HG03025 (cell line): ENCODE measurements at regions not wholly inside any gene's neighbourhood (a gene's known extent, or its start where the extent isn't known, plus 50 kb on each side); places are given as distances from the start of the nearest gene placed in this dataset.
A peak's percentile ranks its signal among the peaks of the same experiment; 100 is the strongest.

Experiments
- ATAC-seq: cut with Tn5 transposase; IDR thresholded peaks from one replicate; pipeline ENCODE4 v1.9.1; 2021; ENCODE audit warnings: mild to moderate bottlenecking, moderate library complexity; ENCODE audit not compliant: unreplicated experiment, low FRiP score

DNA sequence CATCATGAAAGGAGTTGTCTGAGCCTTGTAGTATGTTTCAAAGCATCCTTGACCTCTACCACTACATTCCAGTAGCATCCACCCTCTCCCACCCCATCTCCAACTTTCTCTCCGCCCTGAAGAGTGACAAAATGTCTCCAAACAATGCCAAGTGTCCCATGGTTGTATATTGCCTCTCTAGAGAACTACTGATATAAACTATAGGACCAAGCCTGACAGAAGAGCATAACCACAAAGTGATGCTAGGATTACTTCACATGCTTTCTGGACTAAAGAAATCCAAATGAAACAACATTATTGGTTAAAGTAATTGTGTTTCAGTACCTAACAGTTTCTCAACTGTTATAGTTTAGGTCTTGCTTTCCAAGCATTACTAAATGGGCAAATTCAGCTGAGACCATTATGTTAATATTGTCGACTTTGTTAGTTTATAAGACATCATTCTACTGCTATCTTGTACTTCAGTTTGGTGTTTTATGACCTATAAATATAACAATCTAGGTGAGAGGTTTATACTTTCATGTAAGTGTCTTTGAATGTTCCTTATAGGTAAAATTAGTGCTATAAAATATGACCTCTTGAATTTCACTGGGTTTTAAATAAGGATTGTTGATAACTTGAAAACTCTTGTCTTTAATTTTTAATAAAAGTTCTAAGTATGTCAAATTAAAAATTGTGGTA is 117.4 kb downstream of the SUCNR1 start:
- ATAC-seq, result no peak

DNA sequence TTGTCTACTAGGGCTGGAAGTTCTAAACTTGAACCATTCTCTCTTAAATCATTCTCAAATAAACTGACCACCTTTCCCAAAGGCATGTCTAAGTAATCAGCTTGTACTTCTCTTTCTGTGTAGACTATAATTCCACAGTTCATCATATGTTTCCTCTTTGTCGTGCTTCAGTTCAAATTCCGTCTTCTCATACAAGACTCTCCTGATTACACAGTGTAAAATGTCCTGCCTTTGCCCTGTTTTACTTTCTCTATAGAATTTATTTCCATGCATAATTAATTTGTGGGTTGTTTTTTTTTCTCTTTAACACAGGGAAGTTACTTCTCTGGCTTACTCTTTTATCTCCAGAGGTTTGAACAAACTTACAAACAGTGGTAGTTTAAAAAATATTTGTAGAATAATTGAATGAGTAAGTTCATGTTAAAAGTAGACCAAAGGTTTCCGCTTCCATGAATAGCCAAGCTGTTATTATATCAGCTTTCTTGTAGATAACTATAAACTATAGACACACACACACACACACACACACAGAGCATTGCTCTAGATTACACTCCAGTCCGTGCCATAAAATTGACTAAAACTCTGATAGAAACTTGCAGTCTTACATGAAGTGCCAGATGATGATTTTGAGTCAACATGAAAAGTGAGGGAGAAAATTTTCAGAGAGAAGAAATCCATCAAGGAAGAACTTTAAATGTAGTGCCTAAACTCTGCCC is 119.0 kb downstream of the SUCNR1 start:
- ATAC-seq, result no peak

DNA sequence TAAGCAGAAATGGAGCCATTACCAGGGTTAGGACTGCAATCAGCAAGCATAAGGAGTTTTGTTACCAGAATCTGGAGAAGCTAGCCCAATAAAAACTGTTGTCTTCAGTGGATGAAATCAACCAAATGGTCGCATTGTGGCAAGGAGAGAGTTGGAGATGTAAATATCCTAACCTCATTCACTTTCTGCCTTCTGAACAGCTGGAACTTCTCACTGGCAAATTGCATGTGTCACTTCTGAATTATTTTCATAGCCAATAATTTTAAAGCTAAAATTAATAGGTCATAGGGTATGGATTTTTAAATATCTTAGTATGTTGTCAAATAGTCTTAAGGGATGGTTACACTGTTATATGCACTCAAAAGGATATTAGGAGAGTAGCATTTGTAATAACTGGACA is 121.6 kb downstream of the SUCNR1 start:
- no peak for ATAC-seq

DNA sequence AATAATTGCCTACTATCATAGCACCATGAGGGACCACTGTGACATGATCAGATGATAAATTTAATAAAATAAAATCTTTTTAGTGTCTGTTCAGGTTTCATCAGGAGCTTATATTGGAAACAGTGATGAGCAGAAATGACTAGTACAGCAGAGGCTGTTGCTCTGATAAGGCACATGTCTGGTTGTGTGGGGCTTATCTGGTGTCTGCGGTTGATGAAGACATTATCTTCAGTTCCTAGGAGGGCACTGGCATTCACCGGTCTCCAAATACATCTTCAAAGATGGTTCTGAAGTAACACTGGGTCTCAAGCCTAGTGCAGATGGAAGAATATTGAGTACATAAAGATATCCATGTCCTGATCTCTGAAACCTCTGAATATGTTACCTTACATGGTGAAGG is 125.3 kb downstream of the SUCNR1 start:
- no peak for ATAC-seq

DNA sequence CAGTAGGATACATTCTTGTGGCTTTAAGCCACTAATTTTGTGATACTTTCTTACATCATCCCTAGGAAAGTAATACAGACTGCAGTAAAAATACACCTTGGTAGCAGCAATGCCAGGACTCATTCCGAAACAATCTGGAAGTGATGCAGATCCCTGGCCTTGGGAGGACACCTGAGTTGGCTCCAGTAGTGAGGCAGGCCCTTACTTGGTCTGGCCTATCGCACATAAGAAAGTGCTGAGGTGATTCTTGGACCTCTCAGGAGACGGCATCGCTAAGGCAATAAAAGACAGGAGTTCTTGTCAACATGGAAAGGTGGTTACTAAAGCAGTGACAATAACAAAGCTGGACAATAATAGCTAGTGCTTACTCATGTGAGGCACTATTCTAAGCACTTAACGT is 126.5 kb downstream of the SUCNR1 start:
- ATAC-seq, result no peak

DNA sequence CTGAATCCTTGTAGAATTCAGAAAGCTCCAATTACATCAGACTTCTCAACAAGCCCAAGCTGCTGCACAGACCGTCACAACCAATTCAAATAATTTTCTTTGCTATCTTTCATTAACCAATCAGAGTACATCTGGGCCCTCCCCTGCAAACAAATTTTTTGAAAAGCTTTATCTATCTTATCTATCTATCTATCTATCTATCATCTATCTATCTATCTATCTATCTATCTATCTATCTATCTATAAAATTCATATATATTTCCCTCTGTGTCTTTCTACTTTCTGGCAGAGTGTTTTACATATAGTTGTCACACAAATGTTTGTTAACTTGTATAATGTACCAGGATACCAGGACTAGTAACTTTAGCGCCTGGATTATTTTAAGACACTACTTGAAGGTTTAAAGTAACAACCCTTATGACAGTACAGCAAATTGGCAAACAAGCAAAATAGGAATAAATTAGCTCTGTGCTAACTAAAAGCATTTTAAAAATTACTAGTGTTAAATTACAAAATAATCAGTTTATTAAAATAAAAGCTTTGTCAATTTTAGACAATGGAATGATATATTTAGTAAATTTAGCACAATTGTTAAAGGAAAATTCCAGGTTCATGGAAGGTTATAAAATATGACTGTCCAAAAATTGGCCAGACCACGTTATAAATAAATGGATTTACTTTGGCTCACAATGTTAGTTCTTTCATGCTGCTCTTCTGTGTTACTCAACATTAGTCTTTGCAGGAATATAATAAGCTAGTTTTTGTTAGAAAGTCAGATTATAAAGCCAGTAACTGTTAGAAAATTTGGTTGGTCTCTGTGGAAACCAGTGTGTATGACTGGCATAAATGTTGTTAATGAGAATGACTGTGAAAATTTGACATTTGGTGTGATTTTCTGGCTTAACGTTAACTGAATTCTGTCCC is 138.6 kb downstream of the SUCNR1 start:
- ATAC-seq, result no peak

DNA sequence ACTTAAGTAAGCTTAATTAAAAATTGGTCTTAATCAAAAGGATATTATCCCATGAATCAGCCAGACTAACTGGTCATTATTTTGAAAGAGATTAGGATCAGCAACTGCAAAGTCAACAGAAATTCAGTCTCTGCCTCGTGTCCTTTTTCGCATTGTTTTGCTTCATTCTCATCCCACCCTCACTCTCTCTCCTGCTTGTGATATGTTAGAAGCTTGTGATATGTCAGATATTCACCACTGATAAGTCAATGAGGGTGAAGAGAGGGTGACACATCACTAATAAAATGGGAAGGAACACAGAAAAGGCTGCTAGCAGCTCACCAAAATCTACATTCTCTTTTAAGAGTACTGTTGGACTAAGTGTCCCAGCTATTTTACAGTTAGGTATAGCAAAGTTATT is 146.1 kb downstream of the SUCNR1 start:
- no peak for ATAC-seq

DNA sequence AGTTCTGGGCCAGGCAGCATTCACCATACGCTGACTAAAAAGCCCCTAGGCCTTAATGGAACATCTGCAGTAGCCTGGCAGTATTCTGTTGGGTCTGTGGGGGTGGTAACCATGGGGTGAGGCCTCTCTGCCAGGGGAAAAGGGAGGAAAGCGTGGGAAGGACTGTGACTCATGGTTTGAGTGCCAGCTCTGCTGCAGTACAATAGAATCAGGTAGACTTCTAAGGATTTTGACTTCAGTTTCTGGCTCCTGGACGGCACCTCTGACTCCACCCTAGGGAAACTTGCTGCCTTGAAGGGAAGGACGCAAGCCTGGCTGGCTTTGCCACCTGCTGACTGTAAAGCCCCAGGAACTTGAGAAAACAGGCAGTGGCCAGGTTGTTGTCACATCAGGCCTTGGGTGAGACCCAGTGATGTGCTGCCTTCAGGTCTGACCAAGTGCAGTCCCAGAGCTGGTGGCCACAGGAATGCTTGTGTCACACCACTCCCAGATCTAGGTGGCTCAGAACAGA is 148.6 kb downstream of the SUCNR1 start:
- peak; percentile 59 for ATAC-seq

DNA sequence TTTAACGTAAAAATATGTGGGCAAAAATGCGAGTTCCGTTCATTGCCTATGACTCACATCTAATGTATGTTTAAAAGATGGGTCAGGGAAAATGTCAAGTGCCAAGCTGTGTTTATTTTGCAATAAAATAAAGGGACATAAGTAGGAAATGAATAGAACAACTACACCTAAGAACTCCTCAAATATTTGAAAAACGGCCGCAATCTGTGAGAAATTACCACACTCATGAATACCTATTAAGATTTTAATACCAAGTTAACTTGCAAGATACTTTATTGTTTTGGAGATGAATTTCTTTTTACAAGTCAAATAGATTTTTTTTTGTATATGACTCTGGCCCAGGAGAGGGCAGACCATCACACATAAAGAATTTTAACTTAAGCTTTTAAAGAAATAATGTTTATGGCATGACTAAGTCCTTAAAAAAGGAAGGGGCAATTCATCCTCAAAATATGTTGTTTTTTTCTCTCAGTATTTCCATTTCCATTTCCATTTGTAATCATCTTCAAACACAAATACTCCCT is 152.7 kb downstream of the SUCNR1 start:
- ATAC-seq, result no peak

DNA sequence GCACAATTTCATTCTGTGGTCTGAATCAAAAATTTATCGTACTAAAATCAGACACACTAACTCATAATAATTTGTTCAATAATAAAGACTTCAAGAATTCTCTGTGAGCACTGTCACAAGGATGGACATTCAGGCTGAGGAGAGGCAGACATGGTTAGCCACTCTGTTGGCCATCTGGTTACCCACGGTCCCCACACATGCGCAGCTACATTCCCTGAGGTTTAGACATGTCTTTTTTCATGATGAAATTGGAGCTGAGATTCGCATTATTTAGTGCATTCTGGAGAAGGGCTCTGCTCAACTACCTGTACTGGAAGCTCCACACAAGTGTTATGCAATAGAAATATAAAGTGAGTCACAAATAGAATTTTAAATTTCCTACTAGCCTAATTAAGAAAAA is 156.9 kb downstream of the SUCNR1 start:
- ATAC-seq, result no peak

DNA sequence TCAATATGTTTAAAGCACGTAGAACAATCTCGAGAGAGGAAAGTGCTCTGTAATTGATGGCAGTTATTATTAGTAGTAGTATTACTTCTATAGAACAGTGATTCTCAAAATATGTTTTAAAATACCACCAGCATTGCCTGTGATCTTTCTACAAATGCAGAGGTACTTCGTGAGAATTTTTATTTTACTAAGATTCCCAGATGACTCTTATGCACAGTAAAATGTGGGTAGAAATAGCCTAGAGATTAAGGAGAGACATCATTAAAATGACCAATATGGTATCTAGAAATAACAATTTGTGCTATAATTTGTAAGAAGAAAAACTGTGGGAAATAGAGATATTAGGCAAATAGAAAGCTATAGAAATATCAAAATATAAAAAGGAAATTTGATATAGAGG is 157.9 kb downstream of the SUCNR1 start:
- ATAC-seq, result no peak

DNA sequence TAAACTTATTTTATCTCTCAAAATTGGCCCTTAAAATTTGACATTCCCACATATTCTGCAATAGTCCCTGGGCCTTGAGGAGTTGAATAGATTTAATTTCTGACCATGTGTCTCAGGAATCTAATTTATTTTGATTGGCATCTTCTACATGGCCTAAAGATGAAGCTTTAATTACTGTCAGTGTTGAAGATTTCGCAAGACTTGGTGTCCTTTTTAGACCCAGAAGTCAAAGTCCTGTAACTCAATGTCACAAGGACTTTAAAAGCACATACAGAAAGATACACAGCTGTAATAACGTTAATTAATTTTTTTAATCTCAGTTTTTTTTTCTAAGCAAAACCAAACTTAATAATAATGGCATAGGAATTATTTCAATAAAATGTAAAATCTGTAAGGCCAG is 163.9 kb downstream of the SUCNR1 start:
- ATAC-seq, result no peak

DNA sequence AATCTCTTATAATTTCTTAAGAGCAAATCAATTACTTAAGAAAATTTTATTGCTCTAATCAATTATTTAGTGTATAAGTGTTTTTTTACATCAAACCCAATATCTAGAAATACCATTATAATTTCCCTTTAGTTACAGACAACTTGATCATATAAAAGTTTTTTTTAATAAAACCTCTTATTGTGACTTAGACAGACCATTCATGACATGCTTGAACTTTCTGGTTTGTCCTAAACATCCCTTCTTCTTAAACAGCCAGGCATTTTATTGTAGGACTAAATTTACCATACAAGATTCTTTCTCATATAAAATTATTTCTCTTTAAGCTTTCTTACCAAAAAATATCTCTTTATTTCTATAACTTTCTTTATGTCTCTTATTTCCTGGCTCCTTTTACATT is 164.5 kb downstream of the SUCNR1 start:
- ATAC-seq, result no peak

DNA sequence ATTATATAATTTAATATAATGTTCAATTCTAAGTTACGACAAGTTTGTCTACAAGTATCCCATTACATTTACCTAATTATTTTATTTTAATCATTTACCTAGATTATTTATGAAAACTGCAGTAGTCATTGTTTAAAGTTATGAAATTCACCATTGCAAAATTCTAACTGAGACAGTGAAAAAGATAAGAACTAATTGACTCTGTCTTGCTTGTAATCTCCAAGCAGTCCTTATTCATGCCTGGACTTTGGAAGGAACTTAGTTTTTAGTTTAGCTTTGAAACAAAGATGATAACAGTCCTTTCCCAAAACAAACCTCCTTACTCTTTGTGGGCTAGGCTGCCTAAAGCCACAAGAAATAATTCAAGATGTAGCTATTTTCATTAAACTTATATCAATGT is 165.0 kb downstream of the SUCNR1 start:
- ATAC-seq, result no peak

DNA sequence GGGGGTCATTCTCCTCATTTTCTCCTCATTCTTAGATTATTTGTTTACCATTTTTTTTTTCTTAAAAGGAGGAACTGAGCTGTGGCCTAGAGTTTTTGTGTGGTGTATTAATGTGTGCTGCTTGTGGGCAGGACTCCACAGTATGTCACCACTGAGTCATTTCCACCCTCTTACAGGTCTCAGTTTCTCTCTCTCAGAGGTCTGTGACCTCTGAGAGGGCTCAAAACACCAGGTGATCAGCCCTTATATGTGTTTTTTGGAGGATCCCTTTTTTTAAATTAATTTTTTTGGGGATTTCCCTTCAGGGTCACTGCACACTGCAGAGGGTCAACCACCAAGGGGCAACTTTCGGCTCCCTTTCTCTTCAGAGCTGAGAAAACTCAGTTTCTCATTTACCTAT is 166.4 kb downstream of the SUCNR1 start:
- ATAC-seq, result no peak

DNA sequence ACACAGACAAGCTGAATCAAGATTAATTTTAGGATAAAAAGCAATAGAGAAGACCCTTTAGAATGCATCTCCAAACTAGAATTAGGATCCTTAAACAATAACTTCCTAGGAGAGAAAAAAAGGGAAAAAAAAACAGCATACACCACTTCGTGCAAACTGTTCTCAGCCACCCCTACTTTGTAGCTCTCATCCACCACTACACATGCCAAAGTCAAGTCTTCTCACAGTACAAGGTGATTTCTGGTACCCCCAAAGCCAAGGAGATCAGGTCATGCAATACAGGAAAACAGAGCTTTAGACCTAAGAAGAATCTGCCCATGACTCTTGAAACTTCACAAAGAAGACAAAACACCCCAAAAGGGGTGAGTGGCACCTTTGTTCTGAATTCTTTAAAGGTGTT is 166.9 kb downstream of the SUCNR1 start:
- no peak for ATAC-seq

DNA sequence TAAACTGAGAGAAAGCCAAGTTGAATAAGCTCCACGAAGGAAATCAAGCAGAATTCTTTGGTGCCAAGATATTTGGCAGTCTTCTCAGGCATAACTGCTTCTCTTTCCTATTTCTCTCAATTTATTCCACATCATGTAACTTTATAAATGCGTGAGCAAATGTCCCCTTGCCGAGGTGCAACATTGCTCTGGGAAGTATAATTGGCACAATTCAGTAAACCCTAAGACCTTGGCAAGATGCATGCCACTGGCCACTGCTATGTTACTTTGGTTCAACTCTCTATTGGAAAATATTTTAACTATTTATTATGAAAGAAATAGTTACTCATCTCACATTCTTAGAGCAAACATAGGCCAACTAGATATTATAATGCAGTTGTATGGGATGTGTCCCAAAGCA is 170.2 kb downstream of the SUCNR1 start:
- no peak for ATAC-seq

DNA sequence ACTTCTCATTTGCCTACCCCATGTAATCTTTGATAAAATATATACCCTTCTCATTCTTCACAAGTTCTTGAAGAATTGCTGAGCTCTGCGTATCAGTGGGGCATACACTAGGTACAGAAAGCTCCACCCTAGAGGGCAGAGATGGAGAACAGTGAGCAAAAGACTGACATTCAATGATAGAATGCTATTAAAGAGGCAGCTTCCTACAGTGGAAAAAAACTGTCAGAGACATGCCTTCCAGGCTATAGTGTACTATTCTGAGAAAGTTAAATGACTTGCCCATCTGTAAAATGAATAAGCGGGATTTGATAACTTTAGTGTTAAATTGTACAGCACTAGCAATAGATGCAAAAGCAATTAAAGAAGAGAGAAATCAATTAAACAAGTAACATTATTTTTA is 172.8 kb downstream of the SUCNR1 start:
- no peak for ATAC-seq

DNA sequence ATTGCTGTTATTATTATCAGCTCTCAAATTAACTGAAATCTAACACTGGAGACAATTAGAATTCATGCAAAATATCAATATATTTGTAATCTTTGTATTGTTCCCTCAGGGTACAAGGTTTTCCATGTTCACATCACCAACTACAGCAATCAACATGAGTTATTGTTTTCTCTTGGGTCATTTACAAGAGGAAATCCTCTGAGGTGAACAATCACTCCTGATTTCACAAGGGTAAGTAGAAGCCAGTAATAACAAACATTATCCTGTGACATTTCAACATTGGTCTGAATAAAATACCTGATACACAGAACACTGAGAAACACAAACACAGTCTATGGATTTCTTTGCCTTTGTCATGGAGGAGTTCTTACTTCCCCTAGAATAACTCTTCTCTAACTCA is 174.0 kb downstream of the SUCNR1 start:
- no peak for ATAC-seq

DNA sequence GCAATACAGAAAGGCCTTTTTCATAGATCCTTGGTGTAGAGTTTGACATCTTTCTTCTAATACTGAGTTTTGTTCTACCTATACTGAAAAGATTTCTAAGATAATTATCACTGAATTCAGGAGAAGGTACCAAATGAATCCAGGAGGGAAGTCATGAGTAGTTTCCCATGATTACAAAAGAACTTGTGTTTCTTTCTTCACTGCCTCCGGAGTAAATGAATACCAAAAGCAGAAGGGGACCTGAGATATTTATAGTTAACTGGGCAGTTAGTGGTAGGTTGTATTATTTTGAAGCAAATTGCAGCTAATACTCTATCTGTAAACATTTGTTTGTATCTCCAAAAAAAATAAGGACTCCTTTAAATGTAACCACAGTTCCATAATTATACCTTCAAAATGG is 175.4 kb downstream of the SUCNR1 start:
- ATAC-seq, result no peak

DNA sequence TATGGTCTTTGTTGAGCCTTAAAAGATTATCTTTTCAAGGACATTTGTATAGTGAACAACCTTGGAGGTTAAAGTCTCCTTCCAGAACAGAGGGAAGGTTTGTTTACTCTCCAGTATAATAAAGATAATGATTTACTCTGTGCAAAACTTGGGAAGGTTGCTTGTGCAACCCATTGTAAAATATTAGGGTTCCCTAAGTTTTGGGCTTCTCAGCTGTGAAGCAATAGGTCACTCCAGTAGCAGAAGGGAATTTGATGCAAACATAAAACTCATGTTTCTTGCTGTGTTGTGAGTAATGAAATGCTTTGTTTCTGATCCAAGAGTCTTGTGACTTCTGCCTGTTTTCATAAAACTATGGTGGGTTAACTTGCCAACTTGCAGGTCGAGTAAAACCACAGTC is 177.5 kb downstream of the SUCNR1 start:
- no peak for ATAC-seq
